Stimulated activated CD4-positive, alpha-beta T cell treated with anti-CD3 and anti-CD28 coated beads, TNF-alpha, amount 100 ng/mL, for 4 hours (primary cell): ENCODE measurements at regions not wholly inside any gene's neighbourhood (a gene's known extent, or its start where the extent isn't known, plus 50 kb on each side); places are given as distances from the start of the nearest gene placed in this dataset.

ENCODE experiments used
- DNase-seq, 3 experiments: peaks; one replicate each; pipeline ENCODE4 v3.0.0-alpha.2; 2020; ENCODE audit warnings: low read depth in 3 of 3

- DNase-seq = no peak
Observed at GRCh38 chr2:198703281-198703680, 754.5 kb downstream of the SATB2 start.

GRCh38 chr2:198702796-198703195 is 754.9 kb downstream of the SATB2 start:
- no peak for DNase-seq

GRCh38 chr2:198701481-198701880 is 756.3 kb downstream of the SATB2 start:
- DNase-seq = no peak

GRCh38 chr2:198700319-198700718 is 757.4 kb downstream of the SATB2 start:
- DNase-seq = no peak

GRCh38 chr2:198698230-198698629 is 759.5 kb downstream of the SATB2 start:
- DNase-seq = no peak

- DNase-seq = no peak
Observed at GRCh38 chr2:198697794-198698193, 759.9 kb downstream of the SATB2 start.

- DNase-seq = no peak
Observed at GRCh38 chr2:198697218-198697617, 760.5 kb downstream of the SATB2 start.

- DNase-seq = no peak
Observed at GRCh38 chr2:198695879-198696278, 761.9 kb downstream of the SATB2 start.

GRCh38 chr2:198692907-198693510 is 764.7 kb downstream of the SATB2 start:
- no peak for DNase-seq

GRCh38 chr2:198691236-198691635 is 766.5 kb downstream of the SATB2 start:
- DNase-seq = no peak

GRCh38 chr2:198664321-198664720 is 793.4 kb downstream of the SATB2 start:
- no peak for DNase-seq

GRCh38 chr2:198662905-198663304 is 794.8 kb downstream of the SATB2 start:
- no peak for DNase-seq

- DNase-seq = no peak
Observed at GRCh38 chr2:198660501-198660900, 797.2 kb downstream of the SATB2 start.

- DNase-seq = no peak
Observed at GRCh38 chr2:198659096-198659870, 798.5 kb downstream of the SATB2 start.

GRCh38 chr2:198657512-198658121 is 800.1 kb downstream of the SATB2 start:
- no peak for DNase-seq

- DNase-seq = no peak
Observed at GRCh38 chr2:198656869-198657268, 800.9 kb downstream of the SATB2 start.

- DNase-seq = no peak
Observed at GRCh38 chr2:198654646-198655045, 803.1 kb downstream of the SATB2 start.

GRCh38 chr2:198653311-198653710 is 804.4 kb downstream of the SATB2 start:
- no peak for DNase-seq

GRCh38 chr2:198652461-198652860 is 805.3 kb downstream of the SATB2 start:
- DNase-seq = no peak

- no peak for DNase-seq
Observed at GRCh38 chr2:198645816-198646215, 811.9 kb downstream of the SATB2 start.

GRCh38 chr2:198641161-198641560 is 816.6 kb downstream of the SATB2 start:
- DNase-seq = no peak

GRCh38 chr2:198640463-198640862 is 817.3 kb downstream of the SATB2 start:
- no peak for DNase-seq

GRCh38 chr2:198639580-198639979 is 818.2 kb downstream of the SATB2 start:
- DNase-seq = no peak
